ENCODE measurements at regions not wholly inside any gene's neighbourhood (a gene's known extent, or its start where the extent isn't known, plus 50 kb on each side); places are given as distances from the start of the nearest gene placed in this dataset.

GRCh38 chr7:156547884-156548561 lies 92.6 kb upstream of the RNF32 start:
- H3K36me3 ChIP-seq (ENCODE audit: insufficient read depth, low read length), result no peaks in the 10 kb centered on the region
- WGBS, result 79% methylated on average over 20 of the region's 20 CpGs
- no peak overlapping the region for H3K9ac ChIP-seq (ENCODE audit: low read depth, low read length)
- H3K4me3 ChIP-seq (ENCODE audit: low read length), result no peak overlapping the region
- H3K27me3 ChIP-seq (ENCODE audit: insufficient read depth, low read length), result no peaks in the 10 kb centered on the region
- no peak overlapping the region for H3K27ac ChIP-seq (ENCODE audit: low read depth, low read length)
- no peaks in the 10 kb centered on the region for H3K4me1 ChIP-seq (ENCODE audit: insufficient read depth, low read length)
- H3K9me3 ChIP-seq (ENCODE audit: insufficient read depth, low read depth, low read length), result no peaks in the 10 kb centered on the region

GRCh38 chr7:156545979-156546378 lies 94.6 kb upstream of the RNF32 start:
- 74% methylated on average over 9 of the region's 9 CpGs for WGBS
- Histone ChIP-seq H3K4me1 (ENCODE audit: insufficient read depth, low read length) (no peaks in the 10 kb centered on the region), H3K36me3 (ENCODE audit: insufficient read depth, low read length) (no peaks in the 10 kb centered on the region), H3K4me3 (ENCODE audit: low read length) (no peak overlapping the region), H3K9me3 (ENCODE audit: insufficient read depth, low read depth, low read length) (no peaks in the 10 kb centered on the region), H3K27me3 (ENCODE audit: insufficient read depth, low read length) (no peaks in the 10 kb centered on the region), H3K9ac (ENCODE audit: low read depth, low read length) (no peak overlapping the region), H3K27ac (ENCODE audit: low read depth, low read length) (no peak overlapping the region)

GRCh38 chr7:156544919-156545715 lies 95.5 kb upstream of the RNF32 start:
- 94% methylated on average over 11 of the region's 11 CpGs for WGBS
- H3K27ac ChIP-seq (ENCODE audit: low read depth, low read length), result no peak overlapping the region
- H3K36me3 ChIP-seq (ENCODE audit: insufficient read depth, low read length), result no peaks in the 10 kb centered on the region
- H3K9me3 ChIP-seq (ENCODE audit: insufficient read depth, low read depth, low read length), result no peaks in the 10 kb centered on the region
- no peak overlapping the region for H3K9ac ChIP-seq (ENCODE audit: low read depth, low read length)
- H3K4me3 ChIP-seq (ENCODE audit: low read length), result no peak overlapping the region
- H3K27me3 ChIP-seq (ENCODE audit: insufficient read depth, low read length), result no peaks in the 10 kb centered on the region
- H3K4me1 ChIP-seq (ENCODE audit: insufficient read depth, low read length), result no peaks in the 10 kb centered on the region

GRCh38 chr7:156543699-156544598 lies 96.6 kb upstream of the RNF32 start:
- no peaks in the 10 kb centered on the region for H3K27me3 ChIP-seq (ENCODE audit: insufficient read depth, low read length)
- 92% methylated on average over 33 of the region's 33 CpGs for WGBS
- no peak overlapping the region for H3K9ac ChIP-seq (ENCODE audit: low read depth, low read length)
- H3K27ac ChIP-seq (ENCODE audit: low read depth, low read length), result no peak overlapping the region
- no peak overlapping the region for H3K4me3 ChIP-seq (ENCODE audit: low read length)
- no peaks in the 10 kb centered on the region for H3K9me3 ChIP-seq (ENCODE audit: insufficient read depth, low read depth, low read length)
- H3K36me3 ChIP-seq (ENCODE audit: insufficient read depth, low read length), result no peaks in the 10 kb centered on the region
- no peaks in the 10 kb centered on the region for H3K4me1 ChIP-seq (ENCODE audit: insufficient read depth, low read length)

- Histone ChIP-seq H3K27me3 (ENCODE audit: insufficient read depth, low read length) (no peaks in the 10 kb centered on the region), H3K9me3 (ENCODE audit: insufficient read depth, low read depth, low read length) (no peaks in the 10 kb centered on the region), H3K4me1 (ENCODE audit: insufficient read depth, low read length) (no peaks in the 10 kb centered on the region), H3K9ac (ENCODE audit: low read depth, low read length) (no peak overlapping the region), H3K4me3 (ENCODE audit: low read length) (no peak overlapping the region), H3K36me3 (ENCODE audit: insufficient read depth, low read length) (no peaks in the 10 kb centered on the region), H3K27ac (ENCODE audit: low read depth, low read length) (no peak overlapping the region)
- 92% methylated on average over 7 of the region's 7 CpGs for WGBS
Measured at GRCh38 chr7:156540619-156541165, 99.9 kb upstream of the RNF32 start.

- H3K4me3 ChIP-seq (ENCODE audit: low read length), result no peak overlapping the region
- WGBS, result 83% methylated on average over 11 of the region's 12 CpGs
- no peak overlapping the region for H3K27ac ChIP-seq (ENCODE audit: low read depth, low read length)
- H3K9ac ChIP-seq (ENCODE audit: low read depth, low read length), result no peak overlapping the region
- no peaks in the 10 kb centered on the region for H3K4me1 ChIP-seq (ENCODE audit: insufficient read depth, low read length)
- H3K36me3 ChIP-seq (ENCODE audit: insufficient read depth, low read length), result no peaks in the 10 kb centered on the region
- H3K27me3 ChIP-seq (ENCODE audit: insufficient read depth, low read length), result no peaks in the 10 kb centered on the region
- no peaks in the 10 kb centered on the region for H3K9me3 ChIP-seq (ENCODE audit: insufficient read depth, low read depth, low read length)
Measured at GRCh38 chr7:156539999-156540398, 100.6 kb upstream of the RNF32 start.

- H3K27me3 ChIP-seq (ENCODE audit: insufficient read depth, low read length), result no peaks in the 10 kb centered on the region
- 88% methylated on average over 4 of the region's 5 CpGs for WGBS
- H3K4me3 ChIP-seq (ENCODE audit: low read length), result no peak overlapping the region
- no peak overlapping the region for H3K27ac ChIP-seq (ENCODE audit: low read depth, low read length)
- no peak overlapping the region for H3K9ac ChIP-seq (ENCODE audit: low read depth, low read length)
- no peaks in the 10 kb centered on the region for H3K36me3 ChIP-seq (ENCODE audit: insufficient read depth, low read length)
- H3K4me1 ChIP-seq (ENCODE audit: insufficient read depth, low read length), result no peaks in the 10 kb centered on the region
- H3K9me3 ChIP-seq (ENCODE audit: insufficient read depth, low read depth, low read length), result no peaks in the 10 kb centered on the region
Measured at GRCh38 chr7:156537006-156537405, 103.6 kb upstream of the RNF32 start.

GRCh38 chr7:156534925-156535324 lies 105.6 kb upstream of the RNF32 start:
- WGBS, result 93% methylated on average over 9 of the region's 9 CpGs
- Histone ChIP-seq H3K27ac (ENCODE audit: low read depth, low read length) (no peak overlapping the region), H3K27me3 (ENCODE audit: insufficient read depth, low read length) (no peaks in the 10 kb centered on the region), H3K9ac (ENCODE audit: low read depth, low read length) (no peak overlapping the region), H3K9me3 (ENCODE audit: insufficient read depth, low read depth, low read length) (no peaks in the 10 kb centered on the region), H3K36me3 (ENCODE audit: insufficient read depth, low read length) (no peaks in the 10 kb centered on the region), H3K4me3 (ENCODE audit: low read length) (no peak overlapping the region), H3K4me1 (ENCODE audit: insufficient read depth, low read length) (no peaks in the 10 kb centered on the region)

GRCh38 chr7:156533964-156534363 lies 106.6 kb upstream of the RNF32 start:
- H3K36me3 ChIP-seq (ENCODE audit: insufficient read depth, low read length), result no peaks in the 10 kb centered on the region
- no peak overlapping the region for H3K9ac ChIP-seq (ENCODE audit: low read depth, low read length)
- no peaks in the 10 kb centered on the region for H3K4me1 ChIP-seq (ENCODE audit: insufficient read depth, low read length)
- H3K27ac ChIP-seq (ENCODE audit: low read depth, low read length), result no peak overlapping the region
- H3K27me3 ChIP-seq (ENCODE audit: insufficient read depth, low read length), result no peaks in the 10 kb centered on the region
- WGBS, result 92% methylated on average over 9 of the region's 9 CpGs
- H3K4me3 ChIP-seq (ENCODE audit: low read length), result no peak overlapping the region
- H3K9me3 ChIP-seq (ENCODE audit: insufficient read depth, low read depth, low read length), result no peaks in the 10 kb centered on the region

GRCh38 chr7:156533420-156533819 lies 107.2 kb upstream of the RNF32 start:
- Histone ChIP-seq H3K4me3 (ENCODE audit: low read length) (no peak overlapping the region), H3K9ac (ENCODE audit: low read depth, low read length) (no peak overlapping the region), H3K27ac (ENCODE audit: low read depth, low read length) (no peak overlapping the region), H3K36me3 (ENCODE audit: insufficient read depth, low read length) (no peaks in the 10 kb centered on the region), H3K27me3 (ENCODE audit: insufficient read depth, low read length) (no peaks in the 10 kb centered on the region), H3K4me1 (ENCODE audit: insufficient read depth, low read length) (no peaks in the 10 kb centered on the region), H3K9me3 (ENCODE audit: insufficient read depth, low read depth, low read length) (no peaks in the 10 kb centered on the region)
- WGBS, result 90% methylated on average over 13 of the region's 13 CpGs

All from HUES64 (cell line).